Stimulated activated CD4-positive, alpha-beta T cell treated with anti-CD3 and anti-CD28 coated beads, Interleukin-12 subunit alpha, Interleukin-12 subunit beta, amount 100 ng/mL, for 4 hours (primary cell): ENCODE measurements at regions not wholly inside any gene's neighbourhood (a gene's known extent, or its start where the extent isn't known, plus 50 kb on each side); places are given as distances from the start of the nearest gene placed in this dataset.

ENCODE experiments used
- DNase-seq: peaks from one replicate; pipeline ENCODE4 v3.0.0-alpha.2; 2020

- DNase-seq = no peak
These were observed 434.5 kb upstream of the MANEA start for GRCh38 chr6:95142661-95143335.

GRCh38 chr6:95143408-95144180 lies 433.7 kb upstream of the MANEA start:
- DNase-seq = no peak

GRCh38 chr6:95145457-95145856 lies 431.9 kb upstream of the MANEA start:
- DNase-seq = no peak

GRCh38 chr6:95159557-95159956 lies 417.8 kb upstream of the MANEA start:
- no peak for DNase-seq

- no peak for DNase-seq
These were observed 407.6 kb upstream of the MANEA start for GRCh38 chr6:95169775-95170174.

GRCh38 chr6:95175927-95176675 lies 401.2 kb upstream of the MANEA start:
- DNase-seq = no peak

GRCh38 chr6:95185874-95186273 lies 391.5 kb upstream of the MANEA start:
- no peak for DNase-seq

- no peak for DNase-seq
These were observed 390.6 kb upstream of the MANEA start for GRCh38 chr6:95186710-95187109.

GRCh38 chr6:95197590-95197989 lies 379.7 kb upstream of the MANEA start:
- DNase-seq = no peak

GRCh38 chr6:95203153-95203754 lies 374.1 kb upstream of the MANEA start:
- no peak for DNase-seq

- no peak for DNase-seq
These were observed 373.2 kb upstream of the MANEA start for GRCh38 chr6:95204178-95204577.

GRCh38 chr6:95208621-95209020 lies 368.7 kb upstream of the MANEA start:
- DNase-seq = no peak

- DNase-seq = no peak
These were observed 368.3 kb upstream of the MANEA start for GRCh38 chr6:95209074-95209473.

- DNase-seq = no peak
These were observed 360.8 kb upstream of the MANEA start for GRCh38 chr6:95216555-95216954.

- DNase-seq = no peak
These were observed 350.0 kb upstream of the MANEA start for GRCh38 chr6:95227351-95227750.

- DNase-seq = no peak
These were observed 348.7 kb upstream of the MANEA start for GRCh38 chr6:95228636-95229035.

GRCh38 chr6:95230071-95230740 lies 347.1 kb upstream of the MANEA start:
- DNase-seq = no peak

GRCh38 chr6:95231416-95231815 lies 345.9 kb upstream of the MANEA start:
- no peak for DNase-seq

GRCh38 chr6:95232446-95232845 lies 344.9 kb upstream of the MANEA start:
- DNase-seq = no peak

GRCh38 chr6:95233879-95234278 lies 343.5 kb upstream of the MANEA start:
- DNase-seq = no peak

GRCh38 chr6:95240514-95240913 lies 336.8 kb upstream of the MANEA start:
- no peak for DNase-seq

GRCh38 chr6:95242560-95242959 lies 334.8 kb upstream of the MANEA start:
- no peak for DNase-seq

- DNase-seq = no peak
These were observed 334.3 kb upstream of the MANEA start for GRCh38 chr6:95243053-95243452.
